Neutrophil (primary cell): ENCODE measurements at regions not wholly inside any gene's neighbourhood (a gene's known extent, or its start where the extent isn't known, plus 50 kb on each side); places are given as distances from the start of the nearest gene placed in this dataset.

Source experiments
- H3K27ac ChIP-seq: fragments of 200-600 bp; sonication (generic); 2 replicates; pipeline ENCODE4 v1.5.1; 2016; ENCODE audit warnings: mild to moderate bottlenecking, moderate library complexity
- H3K27me3 ChIP-seq: fragments of 200-600 bp; sonication (generic); 2 replicates; pipeline ENCODE4 v1.6.0; 2016; ENCODE audit warnings: mild to moderate bottlenecking
- H3K36me3 ChIP-seq: fragments of 200-600 bp; sonication (generic); 2 replicates; pipeline ENCODE4 v1.5.1; 2017
- H3K4me1 ChIP-seq, 2 experiments: fragments of 200-600 bp in 1 of 2; sonication (generic) in 1 of 2; 1 replicate in 1 of 2; 2 replicates in 1 of 2; pipeline versions ENCODE4 v1.5.1 to v1.6.1; 2013 to 2016; ENCODE audit warnings: low read depth in 1 of 2, low read length in 1 of 2, mild to moderate bottlenecking in 1 of 2, moderate library complexity in 1 of 2; ENCODE audit not compliant: control insufficient read depth in 1 of 2, insufficient read depth in 1 of 2
- H3K4me3 ChIP-seq, 2 experiments: fragments of 200-600 bp in 1 of 2; sonication (generic) in 1 of 2; 1 replicate in 1 of 2; 2 replicates in 1 of 2; pipeline ENCODE4 v1.5.1; 2013 to 2016; ENCODE audit warnings: low read depth in 1 of 2, low read length in 1 of 2, mild to moderate bottlenecking in 1 of 2, moderate library complexity in 1 of 2
- H3K9me3 ChIP-seq: fragments of 200-600 bp; sonication (generic); 2 replicates; pipeline ENCODE4 v1.5.1; 2016
- CTCF ChIP-seq: fragments of 200-600 bp; sonication (generic); IDR thresholded peaks from 2 replicates; pipeline ENCODE4 v1.5.1; 2016; ENCODE audit warnings: antibody characterized with exemption

- H3K27me3 ChIP-seq, result no peaks in the 10 kb centered on the region
- no peaks in the 10 kb centered on the region for H3K36me3 ChIP-seq
- H3K4me1 ChIP-seq, result no peaks in the 10 kb centered on the region
- TF ChIP-seq CTCF, result no peak
- no peak overlapping the region for H3K27ac ChIP-seq
- H3K9me3 ChIP-seq, result no peaks in the 10 kb centered on the region
- H3K4me3 ChIP-seq, result no peak overlapping the region
Measured at GRCh38 chr15:69529961-69530633, 77.5 kb downstream of the RPLP1 start.

GRCh38 chr15:69530991-69531664 is 78.5 kb downstream of the RPLP1 start:
- H3K9me3 ChIP-seq, result no peaks in the 10 kb centered on the region
- TF ChIP-seq CTCF, result no peak
- no peak overlapping the region for H3K4me3 ChIP-seq
- H3K4me1 ChIP-seq, result no peaks in the 10 kb centered on the region
- H3K36me3 ChIP-seq, result no peaks in the 10 kb centered on the region
- no peak overlapping the region for H3K27ac ChIP-seq
- H3K27me3 ChIP-seq, result no peaks in the 10 kb centered on the region

GRCh38 chr15:69531665-69532027 is 79.0 kb downstream of the RPLP1 start:
- Histone ChIP-seq H3K27me3 (no peaks in the 10 kb centered on the region), H3K9me3 (no peaks in the 10 kb centered on the region), H3K4me1 (no peaks in the 10 kb centered on the region), H3K36me3 (no peaks in the 10 kb centered on the region), H3K4me3 (no peak overlapping the region), H3K27ac (no peak overlapping the region)
- no peak for TF ChIP-seq CTCF

GRCh38 chr15:69532066-69532465 is 79.4 kb downstream of the RPLP1 start:
- Histone ChIP-seq H3K4me3 (no peak overlapping the region), H3K9me3 (no peaks in the 10 kb centered on the region), H3K4me1 (no peaks in the 10 kb centered on the region), H3K36me3 (no peaks in the 10 kb centered on the region), H3K27ac (no peak overlapping the region), H3K27me3 (no peaks in the 10 kb centered on the region)
- no peak for TF ChIP-seq CTCF

- Histone ChIP-seq H3K4me3 (no peak overlapping the region), H3K9me3 (no peaks in the 10 kb centered on the region), H3K4me1 (no peaks in the 10 kb centered on the region), H3K27ac (no peak overlapping the region), H3K27me3 (no peaks in the 10 kb centered on the region), H3K36me3 (no peaks in the 10 kb centered on the region)
- no peak for TF ChIP-seq CTCF
Measured at GRCh38 chr15:69532856-69533255, 80.2 kb downstream of the RPLP1 start.
